ENCODE measurements at regions not wholly inside any gene's neighbourhood (a gene's known extent, or its start where the extent isn't known, plus 50 kb on each side); places are given as distances from the start of the nearest gene placed in this dataset.

- Histone ChIP-seq H3K18ac (ENCODE audit: insufficient read length, low read depth, low read length) (peak overlapping the region; percentile 7), H4K91ac (ENCODE audit: insufficient read length, low read depth, low read length) (no peak overlapping the region), H3K79me2 (ENCODE audit: insufficient read depth, low read length) (no peaks in the 10 kb centered on the region), H3K14ac (ENCODE audit: insufficient read depth, low read length) (peak overlapping the region; percentile 25; the same call in 1 of the 2 replicates), H3K4me1 (ENCODE audit: insufficient read depth, low read length) (no peaks in the 10 kb centered on the region), H3K23me2 (ENCODE audit: insufficient read length, low read depth, low read length, poor library complexity, severe bottlenecking) (no peaks in the 10 kb centered on the region), H2BK20ac (ENCODE audit: low read depth, low read length, poor library complexity, severe bottlenecking) (no peak overlapping the region), H3K56ac (ENCODE audit: insufficient read length, low read depth, low read length) (no peak overlapping the region), H3K4ac (ENCODE audit: low read depth, low read length) (no peak overlapping the region), H2AK5ac (ENCODE audit: insufficient read length, low read length) (no peak overlapping the region), H2BK15ac (ENCODE audit: low read depth, low read length) (no peak overlapping the region), H2AFZ (ENCODE audit: low read length) (no peak overlapping the region), H2BK120ac (ENCODE audit: low read depth, low read length, poor library complexity, severe bottlenecking) (no peak overlapping the region), H4K5ac (ENCODE audit: insufficient read length, low read depth, low read length) (no peak overlapping the region), H3K27me3 (ENCODE audit: insufficient read depth, low read length) (no peaks in the 10 kb centered on the region), H3K23ac (ENCODE audit: insufficient read length, low read depth, low read length) (no peak overlapping the region), H3K4me2 (ENCODE audit: insufficient read depth, insufficient read length, low read length) (no peak overlapping the region), H2BK5ac (ENCODE audit: insufficient read length, low read length) (no peak overlapping the region), H3K27ac (ENCODE audit: insufficient read length, low read depth, low read length) (no peak overlapping the region), H4K20me1 (ENCODE audit: control insufficient read depth, insufficient read depth, insufficient read length) (no peaks in the 10 kb centered on the region), H2BK12ac (ENCODE audit: insufficient read length, low read depth, low read length) (no peak overlapping the region), H3K79me1 (ENCODE audit: insufficient read depth, low read depth, low read length, poor library complexity, severe bottlenecking) (no peaks in the 10 kb centered on the region), H3K9ac (ENCODE audit: extremely low read depth, insufficient read length, low read length) (no peak overlapping the region), H3T11ph (ENCODE audit: low read length) (no peak overlapping the region), H3K9me3 (ENCODE audit: control insufficient read depth, low read depth, low read length) (no peaks in the 10 kb centered on the region), H4K8ac (replicated peaks; ENCODE audit: insufficient read length, low read depth, low read length) (no peak overlapping the region)
- H3K27me3 Mint-ChIP-seq (ENCODE audit: low read depth) = peaks cover 40% of the 10 kb centered on the region
- TF ChIP-seq CTCF (conservative IDR thresholded peaks at IDR 0.05) = no peak
- no CpG with 5 or more reads among the region's 15 CpGs for WGBS (ENCODE audit: extremely low coverage, insufficient read length, low lambda C conversion rate)
- H3K36me3 Mint-ChIP-seq (ENCODE audit: insufficient read depth in 1 of 3, low read depth in 3 of 3) = no peaks in the 10 kb centered on the region; a peak in 1 of 7 replicates
- H3K9me3 Mint-ChIP-seq = peaks cover 0 to 2% of the 10 kb centered on the region in 2 experiments; a peak in 2 of 5 replicates
- no peak overlapping the region for H3K27ac Mint-ChIP-seq
- DNase-seq = peak; percentile 48
- peaks cover 5 to 8% of the 10 kb centered on the region in 2 experiments for H3K4me1 Mint-ChIP-seq
- no peak overlapping the region for H3K4me3 Mint-ChIP-seq
Observed at GRCh38 chr1:112325504-112325903, 70.5 kb upstream of the CTTNBP2NL start.

Measured in H9 (cell line).